GM06990 (cell line): ENCODE measurements at regions not wholly inside any gene's neighbourhood (a gene's known extent, or its start where the extent isn't known, plus 50 kb on each side); places are given as distances from the start of the nearest gene placed in this dataset.
"Not testable (repeated sequence)": the region's sequence is repeated elsewhere in the genome, so short reads cannot be mapped to it uniquely, and the experiment has no call there.

Experiments
- DNase-seq: peaks from one replicate; pipeline ENCODE4 v3.0.0-alpha.2; 2011; ENCODE audit not compliant: insufficient read length; ENCODE audit errors: extremely low read depth
- H3K27me3 ChIP-seq: replicated peaks from 2 replicates; pipeline ENCODE4 v1.6.0; 2011; ENCODE audit warnings: low read length; ENCODE audit not compliant: control insufficient read depth, insufficient read depth
- H3K36me3 ChIP-seq: 2 replicates; pipeline ENCODE4 v1.5.1; 2011; ENCODE audit warnings: low read length; ENCODE audit not compliant: control insufficient read depth, insufficient read depth
- H3K4me3 ChIP-seq: replicated peaks from 2 replicates; pipeline ENCODE4 v1.5.1; 2011; ENCODE audit warnings: low read depth, mild to moderate bottlenecking, control low read depth, low read length
- CTCF ChIP-seq: IDR thresholded peaks from 2 replicates; pipeline ENCODE4 v1.5.1; 2011; ENCODE audit warnings: low read length, control low read depth, mild to moderate bottlenecking, inconsistent platforms; ENCODE audit not compliant: insufficient read depth, poor library complexity, severe bottlenecking

DNA sequence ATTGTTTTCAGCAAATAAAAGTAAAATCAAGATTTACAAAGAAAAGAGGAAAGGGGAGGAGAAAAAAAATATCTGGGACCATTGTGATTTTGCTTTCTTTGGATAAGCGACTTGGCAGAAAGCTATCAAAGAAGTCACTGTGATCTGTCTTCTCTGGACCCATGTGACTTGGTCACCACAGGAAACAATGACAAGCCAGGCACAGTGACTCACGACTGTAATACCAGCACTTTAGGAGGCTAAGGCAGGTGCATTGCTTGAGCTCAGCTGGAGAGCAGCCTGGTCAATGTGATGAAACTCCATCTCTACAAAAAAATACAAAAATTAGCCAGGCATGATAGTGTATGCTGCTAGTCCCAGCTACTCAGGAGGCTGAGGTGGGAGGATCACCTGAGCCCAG is 255.4 kb upstream of the NOTCH2NLA start:
- DNase-seq, H3K4me3 ChIP-seq, H3K27me3 ChIP-seq, H3K36me3 ChIP-seq: not testable (repeated sequence)

- not testable (repeated sequence) for H3K27me3 ChIP-seq, DNase-seq, H3K36me3 ChIP-seq, H3K4me3 ChIP-seq
These were observed 250.4 kb upstream of the NOTCH2NLA start for GRCh38 chr1:146479188-146479587.

DNA sequence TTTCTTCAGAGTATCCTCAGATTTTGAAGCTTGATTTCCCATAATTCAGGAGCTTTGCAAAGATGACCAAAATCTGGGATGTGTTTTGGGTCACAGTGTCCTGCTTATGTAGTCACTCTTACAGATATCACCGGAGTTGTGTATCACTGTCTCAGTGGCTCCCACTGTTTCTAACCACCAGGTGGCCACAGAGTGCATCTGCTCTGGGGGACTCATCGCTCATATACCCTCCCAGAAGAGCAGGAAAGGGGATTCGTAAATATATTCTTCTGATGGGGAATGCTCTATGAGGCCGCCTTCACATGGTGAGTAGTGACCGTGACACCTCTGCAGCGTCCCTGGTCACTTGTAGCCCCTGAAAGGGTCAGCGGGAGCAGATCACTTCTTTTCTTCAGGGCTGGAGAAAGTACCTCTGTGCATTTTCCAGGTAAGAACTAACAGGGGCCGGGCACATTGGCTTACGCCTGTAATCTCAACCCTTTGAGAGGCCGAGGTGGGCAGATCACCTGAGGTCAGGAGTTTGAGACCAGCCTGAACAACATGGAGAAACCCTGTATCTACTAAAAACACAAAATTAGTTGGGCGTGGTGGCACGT is 249.4 kb upstream of the NOTCH2NLA start:
- not testable (repeated sequence) for H3K27me3 ChIP-seq, H3K4me3 ChIP-seq, DNase-seq, H3K36me3 ChIP-seq
- TF ChIP-seq CTCF, result peak; percentile 61

DNA sequence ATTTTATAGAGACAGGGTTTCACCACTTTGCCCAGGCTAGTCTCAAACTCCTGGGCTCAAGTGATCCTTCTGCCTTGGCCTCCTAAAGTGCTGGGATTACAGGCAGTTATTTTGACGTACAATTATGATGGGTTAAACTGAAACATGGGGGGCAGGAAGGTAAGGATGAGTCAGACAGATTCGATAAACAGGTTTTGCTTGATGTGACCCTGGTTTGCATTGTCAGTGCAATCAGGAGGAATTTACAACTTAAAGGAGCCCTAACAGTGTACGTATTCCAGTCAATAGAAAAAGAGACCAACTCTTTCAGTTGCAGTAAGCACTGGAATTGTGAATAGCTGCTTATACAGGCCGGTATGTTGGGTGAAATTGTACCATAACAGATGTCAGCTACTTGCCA is 246.3 kb upstream of the NOTCH2NLA start:
- DNase-seq, H3K4me3 ChIP-seq, H3K36me3 ChIP-seq, H3K27me3 ChIP-seq: not testable (repeated sequence)

- not testable (repeated sequence) for H3K4me3 ChIP-seq, DNase-seq, H3K27me3 ChIP-seq, H3K36me3 ChIP-seq
These were observed 245.4 kb upstream of the NOTCH2NLA start for GRCh38 chr1:146474216-146474615.

- H3K27me3 ChIP-seq, H3K36me3 ChIP-seq, DNase-seq: not testable (repeated sequence)
- peak overlapping the region; percentile 25 for H3K4me3 ChIP-seq
These were observed 243.5 kb upstream of the NOTCH2NLA start for GRCh38 chr1:146472192-146472861.

DNA sequence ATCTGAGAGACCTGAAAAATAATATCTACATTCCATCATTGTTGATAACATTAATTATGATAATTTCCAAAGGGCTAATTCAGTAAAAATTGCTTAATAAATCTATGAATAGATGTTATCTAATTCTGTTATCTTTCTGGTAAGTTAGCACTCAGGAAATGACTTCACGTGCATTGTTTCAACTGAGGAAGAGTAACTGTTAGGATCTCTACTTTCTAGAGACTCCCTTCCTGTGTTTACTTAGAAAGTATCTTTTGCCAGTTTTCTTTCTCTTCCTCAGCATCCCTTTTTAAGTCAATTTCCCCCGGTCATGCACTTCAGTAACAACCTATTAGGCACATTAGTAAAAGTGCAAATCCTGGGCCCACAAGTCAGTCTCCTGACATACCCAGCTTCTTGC is 231.1 kb upstream of the NOTCH2NLA start:
- H3K36me3 ChIP-seq, DNase-seq, H3K4me3 ChIP-seq, H3K27me3 ChIP-seq: not testable (repeated sequence)

DNA sequence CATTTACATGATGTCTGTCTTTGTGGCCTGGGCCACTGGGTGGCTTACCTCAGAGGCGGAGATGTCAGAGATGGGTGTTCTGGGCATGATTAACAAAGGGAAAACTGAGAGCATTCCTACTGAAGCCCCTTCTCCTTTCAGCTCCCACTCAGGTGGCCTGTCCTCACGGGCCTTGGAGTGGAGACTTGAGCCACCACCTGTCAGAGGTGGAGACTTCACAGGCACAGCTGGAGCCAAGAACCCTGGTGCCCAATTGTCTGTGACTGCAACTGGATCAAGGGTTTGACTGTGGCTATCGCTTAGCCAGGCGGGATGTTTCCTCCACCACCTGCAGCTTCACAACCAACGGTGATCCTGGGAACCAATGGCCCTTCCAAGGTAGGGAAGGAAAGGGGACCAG is 230.5 kb upstream of the NOTCH2NLA start:
- not testable (repeated sequence) for H3K27me3 ChIP-seq, H3K36me3 ChIP-seq, DNase-seq, H3K4me3 ChIP-seq

- H3K27me3 ChIP-seq, H3K36me3 ChIP-seq, H3K4me3 ChIP-seq, DNase-seq: not testable (repeated sequence)
These were observed 220.0 kb upstream of the NOTCH2NLA start for GRCh38 chr1:146448877-146449246.

DNA sequence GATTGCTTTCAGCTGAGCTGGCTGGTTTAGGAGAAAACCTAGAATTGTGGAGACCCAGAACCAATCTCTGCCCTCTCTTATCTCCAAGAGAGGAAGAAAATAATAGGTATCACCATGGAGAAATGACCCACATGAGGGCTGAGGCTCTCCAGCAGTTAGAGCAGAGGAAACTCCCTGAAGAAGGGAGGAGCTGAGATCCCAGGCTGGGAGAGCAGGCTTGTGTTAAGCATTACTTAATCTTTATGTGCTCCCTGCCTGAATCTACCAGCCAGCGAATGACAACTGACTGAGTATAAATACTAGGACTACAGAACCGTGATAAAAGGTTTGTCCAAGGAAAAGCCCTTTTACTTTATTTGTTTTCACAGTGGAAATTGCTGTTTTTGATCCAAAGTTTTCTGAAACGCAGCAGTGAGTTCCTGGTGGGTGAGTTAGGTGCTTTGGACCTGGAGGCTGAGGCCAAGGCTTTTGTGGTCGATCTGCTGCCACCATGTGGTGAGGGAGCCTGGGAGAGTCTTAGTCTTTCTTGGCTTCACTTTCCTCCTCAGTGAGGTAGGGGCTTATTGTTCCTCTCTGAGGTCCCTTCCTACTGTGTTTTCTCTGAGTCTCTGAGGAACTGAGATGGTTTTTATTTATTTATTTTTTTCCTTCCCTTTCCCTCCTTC is 219.5 kb upstream of the NOTCH2NLA start:
- not testable (repeated sequence) for H3K4me3 ChIP-seq, H3K27me3 ChIP-seq, H3K36me3 ChIP-seq, DNase-seq

GRCh38 chr1:146443871-146444222 is 215.0 kb upstream of the NOTCH2NLA start:
- not testable (repeated sequence) for H3K36me3 ChIP-seq, H3K27me3 ChIP-seq, H3K4me3 ChIP-seq, DNase-seq

- DNase-seq, H3K4me3 ChIP-seq, H3K27me3 ChIP-seq, H3K36me3 ChIP-seq: not testable (repeated sequence)
These were observed 214.5 kb upstream of the NOTCH2NLA start for GRCh38 chr1:146443088-146443870.

DNA sequence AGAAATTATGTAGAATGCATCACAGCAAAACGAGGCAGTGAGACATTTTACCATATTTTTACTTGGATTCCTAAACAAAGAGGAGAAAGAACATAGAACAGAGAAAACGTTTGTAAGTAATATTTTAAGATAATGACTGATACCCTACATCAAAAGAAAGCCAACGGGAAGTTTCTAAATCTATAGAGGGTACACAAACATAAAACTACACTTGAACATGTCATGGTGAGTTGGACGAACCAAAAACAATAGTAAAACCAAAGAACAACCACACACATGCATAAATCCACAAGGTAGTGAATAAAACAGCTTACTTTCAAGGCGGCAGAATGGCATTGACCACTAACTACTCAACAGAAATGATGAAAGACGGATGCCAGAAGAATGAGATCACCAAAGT is 209.7 kb upstream of the NOTCH2NLA start:
- not testable (repeated sequence) for H3K27me3 ChIP-seq, DNase-seq, H3K4me3 ChIP-seq, H3K36me3 ChIP-seq
